Epithelial cell of esophagus (primary cell): ENCODE measurements at regions not wholly inside any gene's neighbourhood (a gene's known extent, or its start where the extent isn't known, plus 50 kb on each side); places are given as distances from the start of the nearest gene placed in this dataset.
"Not testable (repeated sequence)": the region's sequence is repeated elsewhere in the genome, so short reads cannot be mapped to it uniquely, and the experiment has no call there.

Experiments used
- DNase-seq: peaks from one replicate; pipeline ENCODE4 v3.0.0; 2010; ENCODE audit warnings: low read depth
- H3K4me3 ChIP-seq: 2 replicates; pipeline ENCODE4 v1.5.1; 2011; ENCODE audit warnings: mild to moderate bottlenecking, low read length, control low read depth
- CTCF ChIP-seq: IDR thresholded peaks from 2 replicates; pipeline ENCODE4 v1.5.1; 2011; ENCODE audit warnings: low read depth, mild to moderate bottlenecking, low read length, control low read depth, inconsistent platforms; ENCODE audit not compliant: insufficient read depth; ENCODE audit errors: missing control alignments

- H3K4me3 ChIP-seq, DNase-seq: not testable (repeated sequence)
Measured at GRCh38 chr21:32823296-32823695, 51.7 kb upstream of the PAXBP1 start.

GRCh38 chr21:32824950-32825349 is 53.4 kb upstream of the PAXBP1 start:
- DNase-seq: no peak
- no peak for TF ChIP-seq CTCF
- no peak overlapping the region for H3K4me3 ChIP-seq

- no peak overlapping the region for H3K4me3 ChIP-seq
- TF ChIP-seq CTCF: peak; percentile 65
- DNase-seq: peak; percentile 70
Measured at GRCh38 chr21:32826329-32827167, 55.0 kb upstream of the PAXBP1 start.

GRCh38 chr21:32828908-32829307 is 57.4 kb upstream of the PAXBP1 start:
- no peak overlapping the region for H3K4me3 ChIP-seq
- TF ChIP-seq CTCF: no peak
- DNase-seq: no peak

- no peak for TF ChIP-seq CTCF
- DNase-seq: no peak
- H3K4me3 ChIP-seq: no peak overlapping the region
Measured at GRCh38 chr21:32829504-32829903, 57.9 kb upstream of the PAXBP1 start.

- H3K4me3 ChIP-seq, DNase-seq: not testable (repeated sequence)
Measured at GRCh38 chr21:32831779-32832178, 60.2 kb upstream of the PAXBP1 start.

- no peak for DNase-seq
- no peak for TF ChIP-seq CTCF
- H3K4me3 ChIP-seq: no peak overlapping the region
Measured at GRCh38 chr21:32834211-32834915, 62.8 kb upstream of the PAXBP1 start.

- TF ChIP-seq CTCF: no peak
- H3K4me3 ChIP-seq: no peak overlapping the region
- DNase-seq: no peak
Measured at GRCh38 chr21:32834916-32835235, 63.3 kb upstream of the PAXBP1 start.
